ENCODE measurements at regions not wholly inside any gene's neighbourhood (a gene's known extent, or its start where the extent isn't known, plus 50 kb on each side); places are given as distances from the start of the nearest gene placed in this dataset.

DNA sequence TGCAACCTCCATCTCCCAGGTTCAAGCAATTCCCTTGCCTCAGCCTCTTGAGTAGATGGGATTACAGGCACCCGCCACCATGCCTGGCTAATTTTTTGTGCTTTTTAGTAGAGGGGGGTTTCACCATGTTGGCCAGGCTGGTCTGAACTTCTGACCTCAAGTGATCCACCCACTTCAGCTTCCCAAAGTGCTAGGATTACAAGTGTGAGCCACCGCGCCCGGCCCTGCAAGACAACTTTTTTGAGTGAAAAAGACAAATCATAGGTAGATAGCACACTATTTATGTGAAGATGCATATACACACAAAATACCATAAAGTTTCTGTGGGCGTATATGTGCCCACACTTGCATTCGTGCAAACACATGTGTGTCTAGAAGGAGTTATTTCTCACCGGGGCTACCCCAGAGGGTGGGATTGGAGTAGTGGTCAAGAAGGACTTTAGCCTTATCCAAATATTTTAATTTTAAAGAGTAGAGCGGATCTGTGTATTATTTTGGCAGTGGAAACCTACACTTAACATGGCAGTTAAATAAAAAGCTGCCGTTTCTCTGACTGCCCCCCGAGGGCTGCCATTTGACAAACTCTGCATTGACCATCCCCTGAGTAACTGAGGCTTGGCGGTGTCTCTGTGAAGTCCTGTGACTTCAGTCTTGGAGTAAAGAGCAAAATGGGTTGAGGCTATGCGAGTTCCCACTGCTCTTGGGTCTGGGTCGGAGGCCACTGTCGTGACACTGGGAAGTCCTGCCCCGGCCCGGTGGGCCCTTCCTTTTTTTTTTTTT, 93.4 kb upstream of the PTCH1 start:
- no peak for FAIRE-seq

DNA sequence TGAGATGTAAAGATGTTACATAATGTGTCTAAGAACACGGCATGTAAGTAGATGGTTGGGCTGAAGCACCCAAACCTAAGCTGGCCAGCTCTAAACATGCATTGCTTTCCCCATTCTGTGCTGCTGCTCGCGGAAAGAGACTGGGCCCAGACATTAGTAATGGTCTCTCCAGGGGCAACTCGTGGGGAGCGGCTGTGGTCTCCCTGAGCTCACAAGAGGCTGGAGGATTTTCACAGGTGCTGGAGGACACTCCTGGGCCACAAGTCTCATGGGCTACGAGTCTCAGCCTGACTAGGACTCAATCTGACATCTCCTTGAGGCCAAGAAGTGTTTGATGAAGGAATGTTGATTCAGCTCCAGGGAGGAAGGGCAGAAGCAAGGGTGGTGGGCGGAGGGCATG, 92.7 kb upstream of the PTCH1 start:
- FAIRE-seq, result no peak

DNA sequence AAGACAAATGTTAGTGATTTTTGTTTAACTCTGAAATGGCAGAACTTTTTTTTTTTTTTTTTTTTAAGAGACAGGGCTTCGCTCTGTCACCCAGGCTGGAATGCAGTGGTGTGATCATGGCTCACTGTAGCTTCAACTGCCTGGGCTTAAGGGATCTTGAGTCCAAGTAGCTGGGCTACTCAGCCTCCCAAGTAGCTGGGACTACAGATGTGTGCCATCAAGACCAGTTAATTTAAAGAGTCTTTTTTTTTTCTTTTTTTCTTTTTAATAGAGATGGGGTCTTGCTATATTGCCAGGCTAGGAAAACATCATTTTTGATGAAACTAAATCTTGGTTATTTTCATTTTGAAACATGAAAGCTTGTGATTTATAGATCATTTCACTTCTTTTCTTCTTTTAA, 91.6 kb upstream of the PTCH1 start:
- no peak for FAIRE-seq

DNA sequence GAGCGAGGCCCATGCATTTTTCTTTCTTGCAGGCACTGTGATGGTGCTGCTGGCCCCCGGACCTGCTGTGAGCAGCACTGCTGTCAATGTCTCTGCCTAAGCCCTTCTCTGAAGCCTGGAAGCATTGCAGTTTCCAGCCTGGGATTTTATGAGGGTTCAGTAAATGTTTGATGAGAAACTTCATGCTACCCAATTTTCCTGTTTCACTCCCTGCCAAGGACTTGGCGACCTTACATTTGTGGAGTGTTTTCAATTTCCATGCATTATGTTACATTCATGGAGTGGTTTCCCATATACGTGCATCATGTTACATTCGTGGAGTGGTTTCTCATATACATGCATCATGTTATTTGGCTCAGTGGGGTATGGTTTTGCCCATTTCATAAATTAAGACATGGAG, 90.7 kb upstream of the PTCH1 start:
- FAIRE-seq, result no peak

DNA sequence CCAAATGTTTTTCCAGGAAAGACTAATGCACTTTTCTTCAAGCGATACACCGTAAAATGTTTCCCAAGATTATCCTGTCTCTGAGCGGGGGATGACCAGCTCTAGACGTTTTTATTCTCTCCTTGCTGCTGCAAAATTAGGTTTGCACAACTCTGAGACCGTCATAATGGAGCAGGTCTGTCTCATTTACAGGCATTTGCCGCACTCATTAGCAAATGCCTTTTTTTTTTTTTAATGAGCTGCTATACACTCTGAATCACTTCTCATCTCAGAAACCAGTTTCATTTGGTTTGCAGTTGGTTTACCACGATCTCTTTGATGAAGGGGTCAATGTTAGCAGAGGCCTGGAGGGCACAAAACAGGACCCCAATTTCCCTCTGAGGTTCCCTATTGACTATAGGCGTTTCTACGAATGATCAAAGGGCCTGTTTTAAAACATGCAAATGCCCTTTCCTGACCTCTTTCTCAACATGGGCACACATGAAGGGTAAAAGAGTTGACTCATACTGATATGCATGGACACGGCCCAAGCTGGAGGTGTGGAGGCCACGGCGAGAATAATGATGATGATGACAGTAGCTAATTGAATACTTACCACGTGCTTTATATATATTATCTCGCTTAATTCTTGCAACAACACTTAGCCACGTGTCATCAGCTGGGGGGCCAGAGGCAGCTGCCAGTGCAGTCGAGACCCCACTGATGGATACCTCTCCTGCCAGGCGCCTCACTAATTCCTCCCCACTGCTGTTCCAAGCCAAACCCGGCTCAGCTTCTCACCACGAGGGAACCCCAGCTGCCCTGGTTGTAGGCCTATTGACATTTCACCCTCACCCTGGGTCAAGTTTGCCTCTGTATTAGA, 89.9 kb upstream of the PTCH1 start:
- FAIRE-seq, result no peak

DNA sequence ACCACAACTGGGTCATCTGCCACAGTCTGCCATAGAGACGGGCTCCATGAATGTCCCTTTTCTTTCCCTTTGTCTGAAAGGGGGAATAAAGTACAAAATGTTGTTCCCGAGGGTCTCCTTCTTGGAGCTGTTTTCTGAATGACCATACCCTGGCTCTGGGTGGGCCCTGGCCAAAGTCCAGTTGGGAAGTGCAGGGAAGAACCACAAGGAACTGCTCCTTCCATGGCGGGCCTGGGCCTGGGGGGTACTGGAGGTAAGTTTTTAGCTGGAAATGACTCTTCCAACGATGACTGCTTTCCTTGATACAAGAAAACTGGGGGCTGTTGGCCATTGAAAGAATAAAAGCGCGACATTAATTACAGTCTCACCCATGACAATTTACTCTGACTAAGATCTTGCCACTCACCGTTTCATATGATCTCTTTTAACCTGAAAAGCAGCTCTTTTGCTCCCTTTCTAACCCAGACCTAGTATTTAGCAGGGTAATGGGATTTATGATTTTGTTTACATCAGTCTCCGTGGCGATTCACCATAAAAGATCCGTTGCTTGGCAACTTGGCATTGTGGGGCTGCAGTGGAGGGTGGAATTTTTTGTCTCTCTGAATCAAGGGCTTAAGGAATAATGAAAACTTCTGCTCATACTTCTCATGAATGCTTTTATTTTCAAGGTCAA, 89.2 kb upstream of the PTCH1 start:
- no peak for FAIRE-seq

DNA sequence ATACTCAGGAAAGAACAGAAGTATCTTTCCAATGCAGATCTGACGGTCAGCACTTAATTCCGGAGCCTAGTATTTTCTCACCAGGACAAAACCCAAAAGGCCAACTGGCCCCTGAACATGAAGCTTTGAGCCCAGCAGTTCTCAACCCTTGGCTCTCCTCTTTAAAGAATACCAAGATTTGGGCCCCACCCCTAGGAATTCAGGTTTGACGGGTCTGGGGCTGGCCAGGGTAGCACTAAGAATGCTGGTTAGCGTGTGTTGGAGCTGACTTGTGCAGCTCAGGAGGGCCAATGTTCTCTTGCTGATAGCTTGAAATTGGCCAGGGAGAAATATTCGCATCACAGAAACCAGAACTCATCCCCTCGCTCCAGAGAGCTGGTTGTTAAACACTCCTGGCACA, 88.3 kb upstream of the PTCH1 start:
- FAIRE-seq, result no peak

DNA sequence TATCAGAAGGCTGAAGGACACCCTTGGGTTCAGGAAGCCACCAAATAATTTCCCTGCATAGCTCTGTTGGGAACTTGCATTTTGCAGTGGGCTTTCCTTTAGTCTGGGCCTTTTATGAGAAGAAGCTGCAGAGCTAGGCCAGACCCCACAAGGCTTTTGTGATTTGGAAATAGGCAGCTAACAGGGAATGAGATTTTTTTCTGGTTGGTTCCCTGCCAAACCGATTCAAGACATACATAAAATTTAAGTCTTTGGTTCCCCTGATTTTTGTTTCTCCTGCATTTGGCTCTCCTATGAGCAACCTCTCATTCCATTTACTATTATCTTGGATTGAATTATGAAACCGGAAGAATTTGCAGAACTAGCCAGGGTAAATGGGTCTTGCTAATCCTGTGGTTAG, 81.5 kb upstream of the PTCH1 start:
- FAIRE-seq, result no peak

DNA sequence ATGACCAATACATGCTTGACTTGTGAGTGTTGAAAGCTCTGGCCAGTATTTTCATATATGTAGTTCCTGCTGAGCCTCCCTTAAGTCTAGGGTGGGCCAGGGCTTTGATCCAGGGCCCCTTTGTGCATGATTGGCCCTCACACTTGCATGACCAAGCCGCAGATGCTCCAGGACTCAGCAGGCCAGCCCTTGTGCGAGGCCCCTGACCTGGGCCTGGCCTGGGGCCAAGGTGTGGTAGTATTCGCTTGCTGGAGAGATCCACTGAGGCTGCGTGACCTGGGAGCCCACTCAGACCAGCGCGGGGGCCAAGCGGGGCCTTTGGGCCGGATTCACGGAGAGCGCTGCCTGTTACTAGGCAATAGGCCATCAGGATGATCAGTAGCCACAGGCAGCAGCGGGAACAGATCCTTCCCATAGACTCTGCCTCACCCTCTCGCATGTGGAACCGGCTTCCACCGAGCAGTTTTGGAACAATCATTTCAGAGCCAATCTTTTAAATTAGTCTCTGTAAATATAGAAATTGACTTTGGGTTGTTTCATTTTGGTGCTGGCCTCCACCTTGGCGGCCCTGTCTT, 79.0 kb upstream of the PTCH1 start:
- no peak for FAIRE-seq

DNA sequence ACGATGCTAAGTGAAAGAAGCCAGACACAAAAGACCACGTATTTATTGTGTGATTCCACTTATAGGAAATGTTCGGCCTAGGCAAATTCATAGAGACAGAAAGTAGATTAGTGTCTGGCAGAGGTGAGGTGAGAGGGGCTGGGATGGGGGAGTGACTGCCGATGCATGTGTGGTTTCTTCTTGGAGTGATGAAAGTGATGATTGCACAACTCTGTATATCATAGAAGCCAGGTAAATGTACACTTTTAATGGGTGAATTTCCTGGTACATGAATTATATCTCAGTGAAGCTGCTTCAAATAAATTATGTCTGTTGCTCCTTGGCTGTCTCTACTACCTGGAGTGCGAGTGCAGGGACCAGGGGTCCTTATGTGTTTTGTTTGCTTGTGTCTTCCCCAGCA, 76.2 kb upstream of the PTCH1 start:
- no peak for FAIRE-seq

DNA sequence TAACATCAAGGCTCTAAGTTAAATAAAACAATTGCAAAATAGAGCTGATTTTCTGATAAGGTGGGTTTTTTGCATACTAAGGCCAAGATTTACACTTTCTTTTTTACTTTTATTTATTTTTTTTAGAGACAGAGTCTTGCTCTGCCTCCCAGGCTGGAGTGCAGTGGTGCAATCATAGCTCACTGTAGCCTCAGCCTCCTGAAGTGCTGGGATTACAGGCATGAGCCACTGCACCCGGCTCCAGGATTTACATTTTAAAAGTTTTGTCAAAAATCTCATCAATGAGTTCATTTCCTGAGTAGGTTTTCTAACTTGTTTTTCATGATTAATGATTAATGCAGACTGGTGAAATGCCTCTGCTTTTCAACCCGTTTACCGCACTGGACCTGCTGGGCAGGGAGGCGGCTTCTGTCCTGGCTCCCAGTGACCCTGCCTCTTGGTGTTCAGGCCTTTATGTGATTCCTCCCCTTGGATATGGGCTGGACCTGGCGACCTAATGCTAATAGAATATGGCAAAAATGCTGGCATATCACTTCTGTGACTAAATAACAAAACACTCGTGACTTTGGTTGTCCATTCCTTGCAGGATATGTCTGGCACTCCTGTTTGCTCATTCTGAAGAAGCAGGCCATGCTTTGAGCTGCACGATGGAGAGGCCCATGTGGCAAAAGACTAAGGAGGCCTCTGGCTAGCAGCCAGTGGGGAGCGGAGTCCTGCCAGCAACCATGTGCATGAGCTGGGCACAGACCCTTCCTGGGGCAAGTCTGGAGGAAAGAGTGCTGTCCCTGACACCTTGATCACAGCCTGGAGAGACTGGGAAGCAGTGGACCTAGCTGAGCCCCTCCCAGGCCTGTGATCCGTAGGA, 72.2 kb upstream of the PTCH1 start:
- no peak for FAIRE-seq

DNA sequence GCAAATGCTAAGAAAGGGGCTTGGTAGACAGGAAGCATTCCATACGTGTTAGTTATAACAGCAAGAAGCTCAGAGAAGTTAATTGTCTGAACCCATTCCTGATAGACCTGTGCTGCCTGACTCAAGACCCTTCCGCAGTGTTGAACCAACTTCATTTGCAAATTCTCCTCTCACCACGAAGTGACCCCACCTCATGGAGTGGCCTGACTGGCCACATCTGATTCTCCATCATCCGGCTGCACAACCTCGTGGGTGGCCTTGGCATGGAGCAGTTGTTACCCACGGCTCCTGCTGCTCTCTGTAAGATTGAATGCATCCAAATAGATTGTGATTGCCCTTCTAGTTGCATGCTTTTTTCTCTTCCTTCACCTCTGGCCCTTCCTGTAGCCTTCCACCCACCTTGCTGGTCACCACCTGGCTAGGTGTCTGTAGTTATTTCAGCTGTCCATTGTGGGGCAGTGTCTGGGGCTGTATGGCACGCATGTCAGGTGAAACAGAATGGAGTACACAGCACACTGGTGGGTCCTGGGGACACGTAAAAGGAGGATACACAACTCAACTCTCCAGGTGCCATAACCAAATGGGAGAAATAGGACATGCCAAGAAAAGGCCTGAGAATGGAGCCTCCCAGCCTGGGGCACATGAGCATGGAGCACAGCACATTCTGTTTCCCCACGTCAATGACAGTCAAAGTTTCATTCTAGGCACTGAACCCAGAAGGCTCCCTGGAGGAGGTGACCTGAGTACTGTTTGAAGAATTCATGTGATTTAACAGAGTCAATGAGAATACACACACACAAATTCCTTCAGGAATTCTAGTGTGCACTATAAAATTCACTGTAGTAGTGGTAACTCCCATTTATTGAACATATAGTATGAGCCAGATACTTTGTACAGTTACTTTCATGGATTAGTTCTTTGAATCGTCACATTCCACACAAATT, 70.5 kb upstream of the PTCH1 start:
- FAIRE-seq, result no peak

DNA sequence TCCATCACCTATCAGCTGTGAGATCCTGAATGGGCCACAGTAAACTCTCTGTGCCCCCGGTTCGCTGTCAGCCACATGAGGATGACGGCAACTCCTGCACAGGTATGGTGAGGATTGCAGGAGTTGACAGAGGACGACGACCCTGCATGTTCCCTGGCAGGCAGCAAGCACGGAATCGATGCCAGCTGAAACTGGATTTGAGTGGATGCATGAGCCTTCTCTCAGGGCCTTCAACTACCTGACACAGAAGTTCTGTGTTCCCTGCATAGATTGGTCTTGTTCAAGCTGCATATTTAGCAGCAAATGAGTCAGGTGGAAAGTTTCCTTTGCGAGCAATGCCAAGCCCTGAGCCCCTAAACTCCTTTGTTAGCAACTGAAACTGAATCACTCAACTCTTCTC, 69.6 kb upstream of the PTCH1 start:
- FAIRE-seq, result no peak

DNA sequence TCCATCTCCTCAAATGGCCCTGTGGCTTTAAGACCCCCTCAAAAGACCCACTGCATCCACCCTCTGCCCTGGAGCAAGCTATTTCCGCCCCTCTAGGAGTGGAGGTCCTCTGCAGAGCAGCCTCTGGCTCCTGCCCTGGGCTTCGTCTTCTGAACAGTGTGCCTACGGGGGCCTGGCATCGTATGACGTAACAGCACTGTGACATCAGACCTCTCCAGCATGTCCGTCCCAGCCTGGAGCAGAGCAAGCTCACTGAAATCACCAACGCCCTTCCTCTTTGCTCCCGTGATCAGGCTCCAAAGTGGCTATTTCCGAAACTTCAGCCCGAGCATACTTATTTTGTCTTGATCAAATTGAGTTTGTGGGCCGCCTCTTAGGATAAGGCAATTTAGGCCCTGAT, 69.1 kb upstream of the PTCH1 start:
- no peak for FAIRE-seq

DNA sequence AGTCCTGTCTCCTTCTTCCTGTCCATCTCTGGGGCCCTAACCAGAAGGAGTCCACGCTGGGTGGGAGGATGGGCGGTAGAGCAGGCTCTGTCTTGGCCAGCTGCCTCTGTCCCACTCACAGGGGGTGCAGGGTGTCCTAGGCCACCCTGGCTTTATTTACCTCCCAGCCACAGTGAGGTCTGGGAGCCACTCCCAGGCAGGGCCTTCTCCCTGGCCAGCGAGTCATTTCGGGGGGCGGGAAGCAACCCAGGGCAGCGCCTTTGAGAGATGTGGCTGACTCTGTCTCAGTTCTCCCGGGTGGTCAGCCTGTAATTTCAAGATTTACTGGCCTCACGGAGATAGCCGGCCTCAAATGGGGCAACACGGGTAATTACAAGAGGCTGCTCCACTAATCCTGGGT, 67.4 kb upstream of the PTCH1 start:
- FAIRE-seq, result no peak

DNA sequence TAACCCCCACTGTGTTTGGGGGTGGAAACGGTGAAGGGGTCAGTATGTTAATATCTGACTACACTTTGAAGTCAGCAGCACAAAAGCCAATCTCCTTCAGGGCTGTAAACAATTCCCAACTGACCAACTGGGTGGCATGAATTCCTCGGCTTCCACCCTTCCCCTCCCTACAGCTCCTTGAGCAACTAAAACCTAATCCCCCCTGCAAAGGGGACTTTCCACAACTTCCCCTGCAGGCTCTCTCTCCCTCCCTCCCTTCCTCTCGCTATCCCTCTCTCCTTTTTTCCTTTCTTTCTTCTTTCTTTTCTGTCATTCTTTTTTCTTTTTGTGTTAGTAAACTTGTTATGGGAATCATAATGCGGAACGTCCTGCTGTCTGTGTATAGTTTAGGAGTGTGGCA, 65.1 kb upstream of the PTCH1 start:
- no peak for FAIRE-seq

DNA sequence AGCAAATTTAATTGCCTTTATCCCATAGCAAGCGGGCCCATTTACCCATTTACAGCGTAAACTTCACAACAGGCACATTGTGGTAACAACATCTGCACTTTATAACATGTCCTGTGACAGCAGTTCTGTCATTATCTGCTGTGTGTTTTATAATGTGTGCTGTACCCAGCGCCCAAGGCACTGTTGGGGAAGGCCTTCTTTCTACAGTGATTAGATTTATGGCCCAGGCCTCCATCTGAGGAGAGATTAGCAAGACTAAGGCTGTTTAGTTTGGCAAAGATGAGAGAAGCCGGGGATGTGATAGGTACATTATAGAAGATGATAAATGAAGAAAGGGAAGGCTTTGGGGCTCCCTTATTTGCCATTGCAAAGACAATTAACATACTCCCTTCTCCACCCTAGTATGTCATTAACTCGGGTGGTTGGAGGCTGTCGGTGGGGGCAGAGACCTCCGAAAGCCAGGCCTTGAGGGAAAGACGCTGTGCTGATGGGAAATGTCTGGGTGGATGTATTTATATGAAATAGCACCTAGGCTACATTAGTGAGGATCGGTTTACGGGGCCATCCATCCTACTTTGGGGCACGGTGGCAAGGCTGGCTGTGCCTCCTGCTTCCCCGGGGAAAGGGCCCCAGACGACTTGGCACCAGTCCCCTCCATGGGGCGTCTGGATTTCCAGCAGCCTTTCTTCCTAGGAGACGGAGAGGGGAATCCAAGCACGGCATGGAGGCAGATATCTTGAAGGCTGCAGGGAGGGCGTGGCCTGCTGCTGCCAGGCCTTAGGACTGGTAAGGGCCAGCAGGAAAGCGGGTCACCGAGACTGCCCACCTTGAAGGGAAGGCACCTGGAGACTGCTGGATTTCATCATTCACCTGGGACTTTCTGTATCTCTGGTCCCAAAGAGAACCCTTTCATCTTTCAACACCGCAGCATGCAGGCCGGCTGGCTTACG, 64.3 kb upstream of the PTCH1 start:
- FAIRE-seq, result no peak

DNA sequence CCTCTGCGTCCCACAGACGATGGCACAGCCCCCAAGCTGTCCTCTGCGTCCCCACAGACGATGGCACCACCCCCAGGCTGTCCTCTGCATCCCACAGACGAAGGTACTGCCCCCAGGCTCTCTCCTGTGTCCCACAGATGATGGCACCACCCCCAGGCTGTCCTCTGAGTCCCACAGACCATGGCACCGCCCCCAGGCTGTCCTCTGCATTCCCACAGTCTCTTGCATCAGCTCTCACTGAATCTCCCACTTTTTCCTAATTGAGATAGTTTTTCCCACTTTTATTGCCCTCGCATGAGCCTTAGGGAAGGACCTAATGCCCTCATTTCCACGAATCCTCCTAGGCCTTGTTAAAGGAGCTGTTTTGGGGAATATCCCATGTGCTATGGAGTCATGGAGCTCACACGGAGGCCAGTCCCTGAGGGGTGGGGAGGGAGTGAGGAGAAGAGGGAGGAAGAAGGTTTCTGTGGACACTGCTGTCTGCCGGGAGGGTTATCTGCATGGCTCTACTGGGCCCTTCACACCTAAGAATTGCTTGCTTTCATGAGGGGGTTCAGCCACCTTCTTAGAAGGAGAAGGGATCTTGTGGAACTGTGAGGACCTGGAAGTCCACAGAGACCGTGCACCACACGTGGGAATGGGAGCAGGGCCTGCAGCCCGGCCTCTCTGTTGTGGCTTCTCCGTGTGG, 58.2 kb upstream of the PTCH1 start:
- FAIRE-seq, result no peak

DNA sequence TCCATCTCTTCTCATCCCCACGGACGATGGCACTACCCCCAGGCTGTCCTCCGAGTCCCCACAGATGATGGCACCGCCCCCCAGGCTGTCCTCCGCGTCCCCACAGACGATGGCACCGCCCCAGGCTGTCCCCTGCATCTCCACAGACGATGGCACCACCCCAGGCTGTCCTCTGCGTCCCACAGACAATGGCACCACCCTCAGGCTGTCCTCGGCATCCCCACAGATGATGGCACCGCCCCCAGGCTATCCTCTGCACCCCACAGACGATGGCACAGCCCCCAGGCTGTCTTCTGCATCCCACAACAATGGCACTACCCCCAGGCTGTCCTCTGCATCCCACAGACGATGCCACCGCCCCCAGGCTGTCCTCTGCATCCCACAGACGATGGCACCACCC, 57.4 kb upstream of the PTCH1 start:
- no peak for FAIRE-seq

DNA sequence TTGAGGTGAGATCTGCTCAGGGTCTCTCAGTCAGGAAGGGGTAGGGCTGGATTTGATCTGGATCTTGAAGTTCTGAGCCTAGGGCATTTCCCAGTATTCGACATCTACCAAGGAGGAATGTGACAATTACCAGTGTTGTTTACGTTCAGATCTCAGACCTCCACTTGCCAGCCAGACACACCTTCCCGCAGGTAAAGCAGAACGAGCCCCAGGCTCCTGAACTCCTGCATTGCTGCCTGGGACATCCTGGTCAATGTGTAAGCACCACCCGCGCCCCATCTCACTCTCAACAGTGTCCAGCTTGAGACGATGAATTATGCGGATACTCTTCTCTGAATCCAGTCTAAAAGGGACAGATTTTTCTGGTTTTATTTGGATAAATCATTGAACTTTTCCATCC, 56.7 kb upstream of the PTCH1 start:
- no peak for FAIRE-seq

Data from TTC549 (cell line).